ENCODE measurements at regions not wholly inside any gene's neighbourhood (a gene's known extent, or its start where the extent isn't known, plus 50 kb on each side); places are given as distances from the start of the nearest gene placed in this dataset.

DNA sequence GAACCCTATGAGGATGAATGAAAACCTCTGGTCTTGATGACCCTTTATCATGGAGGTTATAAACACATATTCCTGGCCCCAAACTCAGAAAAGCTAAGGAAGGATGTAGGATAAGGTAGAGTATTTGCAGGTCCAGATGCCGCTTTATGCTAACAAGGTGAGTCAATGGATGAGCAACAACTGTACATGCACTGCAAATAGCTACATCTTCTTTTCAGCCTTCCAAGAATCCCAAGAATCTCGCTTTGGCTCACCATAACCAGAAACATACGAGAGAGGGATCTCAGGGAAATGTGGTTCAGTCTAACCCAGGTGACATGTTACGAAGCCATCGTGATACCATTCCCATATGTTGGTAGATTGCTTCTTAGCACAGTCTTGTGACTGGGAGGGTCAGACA, 152.3 kb upstream of the ANKH start:
- Histone ChIP-seq H3K9me3 (ENCODE audit: control insufficient read depth, insufficient read depth, low read length) (no peaks in the 10 kb centered on the region; the same call in 1 of the 2 replicates), H3K9ac (ENCODE audit: low read depth, low read length) (no peak overlapping the region), H3K4me1 (ENCODE audit: insufficient read depth, low read length) (peaks cover 6% of the 10 kb centered on the region), H3K36me3 (ENCODE audit: insufficient read depth, low read length) (no peaks in the 10 kb centered on the region)

DNA sequence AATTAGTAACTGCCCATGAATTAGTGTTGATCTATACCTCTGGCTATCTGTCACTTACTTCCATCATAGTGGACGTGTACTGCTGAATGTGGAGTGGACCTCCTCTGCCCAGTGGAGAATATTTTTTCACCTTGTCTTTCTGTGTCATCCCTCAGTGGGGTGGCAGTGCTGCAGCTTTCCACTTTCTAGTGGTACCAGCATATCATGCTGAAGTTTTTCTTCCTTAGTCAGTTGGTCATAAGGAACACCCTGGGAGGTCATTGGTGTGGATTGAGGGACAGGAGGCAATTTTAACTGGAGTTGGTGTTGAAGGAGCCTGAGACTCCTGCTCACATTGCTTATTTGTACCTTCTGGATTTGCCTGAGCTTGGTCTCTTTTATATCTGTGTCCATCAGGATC, 151.7 kb upstream of the ANKH start:
- H3K9me3 ChIP-seq (ENCODE audit: control insufficient read depth, insufficient read depth, low read length): no peaks in the 10 kb centered on the region; the same call in 1 of the 2 replicates
- H3K9ac ChIP-seq (ENCODE audit: low read depth, low read length): no peak overlapping the region
- peaks cover 6% of the 10 kb centered on the region for H3K4me1 ChIP-seq (ENCODE audit: insufficient read depth, low read length)
- H3K36me3 ChIP-seq (ENCODE audit: insufficient read depth, low read length): no peaks in the 10 kb centered on the region

DNA sequence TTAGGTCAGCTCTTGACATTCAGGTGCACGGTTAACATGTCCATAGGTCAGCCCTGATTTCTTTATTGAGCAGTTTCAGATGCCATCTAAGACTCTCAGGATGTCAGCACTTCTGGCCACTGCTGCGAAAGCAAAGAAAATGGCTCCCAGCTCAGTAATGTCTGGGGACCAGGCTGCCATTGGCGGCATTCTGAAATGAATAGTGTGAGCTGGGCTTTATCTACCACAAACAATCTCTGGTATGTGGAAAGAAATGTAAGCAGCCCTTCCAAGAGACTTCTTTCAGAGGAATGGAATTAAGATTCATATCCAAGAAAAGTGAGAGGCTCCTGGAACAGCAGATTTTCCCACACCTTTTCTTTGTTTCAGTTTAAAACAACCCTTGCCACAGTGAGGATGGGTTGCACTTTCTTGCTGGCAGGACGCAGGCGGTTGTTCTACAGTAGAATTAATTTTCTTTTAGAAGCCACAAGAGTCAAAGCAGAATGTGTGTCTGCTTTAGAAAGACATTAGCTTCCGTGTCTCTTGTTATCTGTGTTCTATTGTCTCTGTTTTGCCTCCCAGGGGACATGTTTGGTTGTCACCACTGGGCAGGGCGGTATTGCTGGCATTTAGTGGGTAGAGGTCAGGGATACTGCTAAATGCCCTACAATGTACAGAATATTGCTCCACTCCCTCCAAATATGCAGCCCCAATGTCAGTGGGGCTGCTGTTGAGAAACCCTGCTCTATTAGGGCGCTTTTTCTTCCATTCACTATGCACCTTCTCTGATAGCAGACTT, 149.9 kb upstream of the ANKH start:
- no peaks in the 10 kb centered on the region; the same call in 1 of the 2 replicates for H3K9me3 ChIP-seq (ENCODE audit: control insufficient read depth, insufficient read depth, low read length)
- no peak overlapping the region for H3K9ac ChIP-seq (ENCODE audit: low read depth, low read length)
- peaks cover under 1% of the 10 kb centered on the region for H3K4me1 ChIP-seq (ENCODE audit: insufficient read depth, low read length)
- H3K36me3 ChIP-seq (ENCODE audit: insufficient read depth, low read length): no peaks in the 10 kb centered on the region

DNA sequence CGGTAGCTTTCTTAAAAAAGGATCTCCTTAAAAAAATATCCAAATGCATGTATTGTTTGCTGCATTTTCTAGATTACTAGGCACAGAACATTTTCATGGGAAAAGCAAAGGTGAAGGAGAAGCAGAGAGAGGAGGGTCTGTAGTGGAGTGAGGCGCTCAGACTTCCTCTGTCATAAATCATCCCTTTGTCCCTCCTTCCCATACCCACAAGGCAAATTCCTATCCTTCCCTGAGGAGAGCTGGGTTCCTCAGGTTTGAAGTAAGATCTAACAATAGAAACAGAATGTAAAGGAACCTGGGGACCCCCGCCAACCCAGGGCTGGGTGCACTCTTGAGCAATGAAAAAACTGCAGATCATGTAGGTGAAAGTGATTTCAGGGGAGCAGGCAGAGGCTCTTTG, 149.2 kb upstream of the ANKH start:
- Histone ChIP-seq H3K4me1 (ENCODE audit: insufficient read depth, low read length) (no peaks in the 10 kb centered on the region; the same call in 1 of the 2 replicates), H3K9ac (ENCODE audit: low read depth, low read length) (no peak overlapping the region), H3K9me3 (ENCODE audit: control insufficient read depth, insufficient read depth, low read length) (no peaks in the 10 kb centered on the region; the same call in 1 of the 2 replicates), H3K36me3 (ENCODE audit: insufficient read depth, low read length) (no peaks in the 10 kb centered on the region)

DNA sequence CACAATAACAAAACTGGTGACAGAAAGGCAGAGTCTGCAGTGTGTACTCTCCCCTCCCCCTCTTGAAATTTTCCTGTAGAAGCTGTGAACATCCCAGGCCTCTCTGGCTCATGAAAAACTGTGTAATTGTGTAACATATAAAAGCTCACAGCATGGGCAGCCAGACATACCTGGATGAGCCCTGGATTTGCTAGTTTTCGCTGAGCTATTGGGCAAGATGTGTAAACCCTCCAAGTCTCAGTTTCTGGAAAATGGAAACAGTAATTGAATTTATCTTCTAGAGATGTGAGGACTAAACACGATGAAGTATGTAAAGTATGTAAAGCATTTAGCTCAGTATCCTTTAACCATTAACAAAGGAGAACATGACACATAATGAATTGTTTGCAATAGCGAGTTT, 143.2 kb upstream of the ANKH start:
- no peaks in the 10 kb centered on the region for H3K36me3 ChIP-seq (ENCODE audit: insufficient read depth, low read length)
- peaks cover 5% of the 10 kb centered on the region; the same call in 1 of the 2 replicates for H3K4me1 ChIP-seq (ENCODE audit: insufficient read depth, low read length)
- no peak overlapping the region for H3K9ac ChIP-seq (ENCODE audit: low read depth, low read length)
- no peaks in the 10 kb centered on the region; the same call in 1 of the 2 replicates for H3K9me3 ChIP-seq (ENCODE audit: control insufficient read depth, insufficient read depth, low read length)

DNA sequence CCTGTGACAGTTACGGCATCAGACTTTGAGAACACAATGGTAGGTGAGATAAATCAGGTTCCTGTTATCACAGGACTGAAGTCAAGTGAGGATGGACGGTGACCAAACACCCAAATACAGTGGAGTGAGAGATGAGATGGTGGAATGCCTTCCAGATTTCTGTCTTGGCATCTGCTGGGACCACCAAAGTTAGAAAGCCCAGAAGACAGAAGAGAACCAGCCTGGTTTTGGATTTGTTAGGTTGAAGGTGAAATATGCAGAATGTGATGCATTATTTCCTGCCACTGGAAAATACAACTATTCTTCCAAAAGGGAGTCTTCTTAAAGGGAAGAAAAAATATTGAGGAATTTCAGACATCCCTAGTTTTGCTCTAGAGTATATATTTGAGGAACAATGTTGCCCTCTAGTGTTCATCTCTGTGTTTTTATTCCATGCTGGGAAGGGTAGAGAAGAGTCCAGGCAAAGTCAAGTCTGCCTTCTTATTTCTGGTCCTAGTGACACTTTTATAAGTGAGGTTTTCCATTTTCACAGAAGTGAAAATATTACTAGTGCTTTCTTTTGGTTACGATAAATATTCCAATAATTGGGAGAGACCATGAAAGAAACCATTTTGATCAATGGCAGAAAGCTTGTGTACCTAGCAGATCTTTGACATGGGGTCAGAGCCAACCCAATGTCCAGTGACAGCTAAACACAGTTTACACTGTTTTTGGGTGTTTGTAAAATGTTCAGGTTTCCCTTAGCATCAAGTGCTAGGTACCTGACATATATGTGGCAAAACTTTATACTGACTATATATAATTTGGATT, 142.3 kb upstream of the ANKH start:
- Histone ChIP-seq H3K9me3 (ENCODE audit: control insufficient read depth, insufficient read depth, low read length) (no peaks in the 10 kb centered on the region; the same call in 1 of the 2 replicates), H3K36me3 (ENCODE audit: insufficient read depth, low read length) (no peaks in the 10 kb centered on the region), H3K4me1 (ENCODE audit: insufficient read depth, low read length) (peaks cover 14% of the 10 kb centered on the region), H3K9ac (ENCODE audit: low read depth, low read length) (no peak overlapping the region)

DNA sequence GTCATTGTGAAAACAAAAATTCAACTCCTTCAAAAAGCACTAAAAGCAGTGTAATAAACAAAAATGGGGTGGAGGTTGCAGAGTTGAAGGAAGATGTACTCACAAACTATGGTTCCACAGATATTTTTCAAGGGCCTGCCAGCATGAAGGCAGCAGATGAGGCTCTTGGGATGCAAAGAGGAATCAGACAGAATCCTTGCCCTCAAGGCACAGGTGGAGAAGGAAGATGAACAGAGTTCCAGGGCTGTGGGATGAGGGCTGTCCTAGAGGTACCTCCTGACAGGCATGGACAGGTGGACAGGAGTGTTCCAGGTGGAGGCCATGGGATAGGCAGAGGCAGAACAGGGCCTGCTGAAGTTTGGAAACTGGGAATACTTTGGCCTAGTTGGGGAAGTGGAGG, 140.5 kb upstream of the ANKH start:
- H3K36me3 ChIP-seq (ENCODE audit: insufficient read depth, low read length): no peaks in the 10 kb centered on the region
- no peaks in the 10 kb centered on the region for H3K9me3 ChIP-seq (ENCODE audit: control insufficient read depth, insufficient read depth, low read length)
- peaks cover 17% of the 10 kb centered on the region for H3K4me1 ChIP-seq (ENCODE audit: insufficient read depth, low read length)

DNA sequence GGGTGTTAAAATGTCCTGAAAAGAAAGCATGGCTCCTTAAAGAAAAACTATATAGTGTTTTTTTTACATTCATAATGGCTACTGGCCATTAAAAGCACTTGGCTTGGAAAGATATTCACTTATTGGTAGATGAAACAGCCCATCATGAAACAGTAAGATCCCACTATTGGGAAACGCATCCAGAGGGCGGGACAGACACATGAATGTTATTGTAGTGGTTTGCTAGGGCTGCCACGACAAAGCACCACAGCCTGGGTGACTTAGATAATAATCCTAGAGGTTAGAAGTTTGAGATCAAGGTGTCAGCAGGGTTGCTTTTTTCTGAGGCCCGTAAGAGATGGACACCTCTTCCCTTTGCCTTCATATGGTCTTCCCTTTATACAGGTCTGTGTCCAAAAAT, 139.4 kb upstream of the ANKH start:
- no peaks in the 10 kb centered on the region for H3K36me3 ChIP-seq (ENCODE audit: insufficient read depth, low read length)
- H3K4me1 ChIP-seq (ENCODE audit: insufficient read depth, low read length): peaks cover 17% of the 10 kb centered on the region
- H3K9ac ChIP-seq (ENCODE audit: low read depth, low read length): no peak overlapping the region
- H3K9me3 ChIP-seq (ENCODE audit: control insufficient read depth, insufficient read depth, low read length): no peaks in the 10 kb centered on the region

More for the DNA sequence above, 140.5 kb upstream of the ANKH start:
- H3K9ac ChIP-seq (ENCODE audit: low read depth, low read length): no peak overlapping the region

DNA sequence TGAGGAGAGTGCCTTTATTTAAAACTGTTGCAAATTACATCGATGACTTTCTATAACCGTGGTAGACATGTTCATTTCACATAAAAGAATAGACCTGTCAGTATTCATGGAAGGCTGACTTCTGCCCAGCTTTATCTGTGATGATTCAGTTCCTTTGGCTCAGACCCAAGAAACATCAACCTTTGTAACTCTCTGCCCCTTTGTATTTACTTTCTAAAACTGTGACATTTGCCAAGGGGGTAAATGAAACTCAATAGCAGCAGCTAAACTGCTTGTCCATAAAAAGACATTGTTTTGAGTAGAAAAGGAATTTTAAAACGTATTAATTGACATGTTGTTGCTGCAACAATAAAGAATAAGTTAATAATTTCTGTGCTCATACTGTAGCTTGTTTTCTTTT, 137.8 kb upstream of the ANKH start:
- Histone ChIP-seq H3K36me3 (ENCODE audit: insufficient read depth, low read length) (no peaks in the 10 kb centered on the region), H3K9ac (ENCODE audit: low read depth, low read length) (no peak overlapping the region), H3K9me3 (ENCODE audit: control insufficient read depth, insufficient read depth, low read length) (no peaks in the 10 kb centered on the region), H3K4me1 (ENCODE audit: insufficient read depth, low read length) (peaks cover 12% of the 10 kb centered on the region)

DNA sequence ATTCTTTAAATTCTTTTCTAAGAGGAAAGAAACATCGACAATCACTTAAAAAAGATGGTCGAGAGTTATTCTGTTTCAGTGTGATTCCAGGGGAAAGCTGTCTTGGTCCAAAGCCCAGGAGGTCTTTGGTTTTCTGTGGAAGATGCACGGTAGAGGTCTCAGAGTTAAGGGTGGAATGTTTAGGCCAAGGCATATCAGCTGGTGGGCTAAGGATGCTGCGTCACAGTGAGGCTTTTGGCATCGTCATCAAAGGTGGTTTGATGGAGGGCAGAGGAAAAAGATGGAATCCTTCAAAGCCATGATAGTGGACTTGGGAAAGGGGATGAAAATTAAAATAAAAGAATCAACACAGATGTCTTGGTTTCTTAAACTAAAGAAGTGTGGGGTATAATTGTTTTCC, 137.3 kb upstream of the ANKH start:
- Histone ChIP-seq H3K4me1 (ENCODE audit: insufficient read depth, low read length) (peaks cover 12% of the 10 kb centered on the region), H3K9me3 (ENCODE audit: control insufficient read depth, insufficient read depth, low read length) (no peaks in the 10 kb centered on the region), H3K9ac (ENCODE audit: low read depth, low read length) (no peak overlapping the region), H3K36me3 (ENCODE audit: insufficient read depth, low read length) (no peaks in the 10 kb centered on the region)

DNA sequence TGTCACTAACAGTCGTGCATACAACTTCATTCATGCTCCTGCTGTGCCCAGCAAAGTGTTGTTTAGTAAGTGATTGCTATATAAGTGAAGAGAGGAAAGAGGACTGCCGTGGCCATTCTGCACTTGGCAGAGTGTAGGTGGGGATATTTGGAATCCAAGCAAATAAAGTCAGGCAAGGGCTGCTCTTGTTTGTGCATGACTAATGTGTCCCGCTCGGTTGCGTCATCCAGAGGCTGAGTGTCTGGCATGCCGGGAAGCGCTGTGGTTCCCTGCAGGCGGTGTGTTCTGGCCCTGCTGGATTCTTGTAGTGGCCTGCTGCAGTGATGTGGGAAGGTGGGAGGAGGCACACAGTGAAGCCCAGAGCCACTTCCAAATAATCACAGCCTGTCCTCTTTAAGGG, 136.9 kb upstream of the ANKH start:
- no peaks in the 10 kb centered on the region for H3K36me3 ChIP-seq (ENCODE audit: insufficient read depth, low read length)
- H3K4me1 ChIP-seq (ENCODE audit: insufficient read depth, low read length): peaks cover 12% of the 10 kb centered on the region
- no peaks in the 10 kb centered on the region for H3K9me3 ChIP-seq (ENCODE audit: control insufficient read depth, insufficient read depth, low read length)
- no peak overlapping the region for H3K9ac ChIP-seq (ENCODE audit: low read depth, low read length)

DNA sequence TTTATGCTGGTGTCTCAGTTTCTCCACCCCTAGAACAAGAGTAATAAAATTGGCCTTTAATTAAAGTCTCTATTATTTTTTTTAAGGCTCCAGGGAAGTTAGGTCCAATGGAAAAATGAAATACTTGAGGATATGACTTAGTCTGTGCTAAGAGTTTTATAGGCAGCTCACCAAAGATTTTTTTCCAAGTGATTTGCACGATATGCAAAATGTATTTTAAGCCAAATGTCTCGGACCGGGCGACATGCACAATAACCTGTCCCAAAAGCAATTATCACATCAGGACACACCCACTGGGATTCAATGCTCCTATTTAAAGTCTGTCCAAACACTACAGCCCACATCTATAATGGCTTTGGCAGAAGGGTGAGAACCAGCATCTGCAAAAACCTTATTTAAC, 136.1 kb upstream of the ANKH start:
- Histone ChIP-seq H3K4me1 (ENCODE audit: insufficient read depth, low read length) (peaks cover 12% of the 10 kb centered on the region), H3K9ac (ENCODE audit: low read depth, low read length) (no peak overlapping the region), H3K36me3 (ENCODE audit: insufficient read depth, low read length) (no peaks in the 10 kb centered on the region), H3K9me3 (ENCODE audit: control insufficient read depth, insufficient read depth, low read length) (no peaks in the 10 kb centered on the region)

DNA sequence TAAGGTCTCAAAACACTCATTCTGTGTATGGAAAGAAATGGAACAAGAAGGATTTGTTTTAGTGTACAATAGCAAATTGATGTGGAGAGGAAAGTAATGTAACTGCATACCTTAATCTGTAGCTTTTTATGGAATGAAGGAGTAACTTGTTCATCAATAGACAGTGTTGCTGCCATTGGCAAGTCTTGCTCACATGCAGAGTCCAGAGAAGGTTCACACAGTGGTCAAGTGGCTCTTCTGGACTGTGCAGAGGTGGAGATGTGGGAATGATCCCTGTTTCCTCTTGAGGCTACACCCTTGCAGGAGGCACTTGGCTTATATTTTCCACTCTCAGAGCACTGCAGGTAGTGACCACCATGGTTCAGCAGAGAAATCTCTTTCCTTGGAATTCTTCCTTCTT, 132.9 kb upstream of the ANKH start:
- Histone ChIP-seq H3K36me3 (ENCODE audit: insufficient read depth, low read length) (no peaks in the 10 kb centered on the region), H3K4me1 (ENCODE audit: insufficient read depth, low read length) (peaks cover 10% of the 10 kb centered on the region), H3K9me3 (ENCODE audit: control insufficient read depth, insufficient read depth, low read length) (no peaks in the 10 kb centered on the region), H3K9ac (ENCODE audit: low read depth, low read length) (no peak overlapping the region)

DNA sequence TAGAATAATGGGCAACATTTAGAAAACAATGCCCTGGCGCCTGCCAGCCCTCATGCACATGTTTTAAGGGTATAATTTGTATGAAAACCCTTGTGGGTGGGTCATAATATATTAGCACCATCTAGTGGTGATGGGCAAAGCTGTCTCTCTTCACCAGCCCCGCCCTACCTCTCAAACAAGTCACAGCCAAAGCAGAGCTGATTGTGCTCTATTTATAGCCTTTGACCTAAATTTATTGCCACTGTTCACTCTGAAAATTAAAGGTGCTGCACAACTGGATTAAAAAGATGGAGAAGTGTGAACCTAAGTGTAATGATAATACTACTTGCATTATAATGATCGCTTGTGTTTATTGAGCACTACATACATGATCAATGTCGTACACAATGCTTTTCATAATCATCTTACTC, 131.9 kb upstream of the ANKH start:
- Histone ChIP-seq H3K9me3 (ENCODE audit: control insufficient read depth, insufficient read depth, low read length) (0 out of 2 replicates have a peak, but pooled peaks cover under 1% of the 10 kb centered on the region), H3K9ac (ENCODE audit: low read depth, low read length) (no peak overlapping the region), H3K4me1 (ENCODE audit: insufficient read depth, low read length) (peaks cover under 1% of the 10 kb centered on the region; the same call in 1 of the 2 replicates), H3K36me3 (ENCODE audit: insufficient read depth, low read length) (no peaks in the 10 kb centered on the region)

DNA sequence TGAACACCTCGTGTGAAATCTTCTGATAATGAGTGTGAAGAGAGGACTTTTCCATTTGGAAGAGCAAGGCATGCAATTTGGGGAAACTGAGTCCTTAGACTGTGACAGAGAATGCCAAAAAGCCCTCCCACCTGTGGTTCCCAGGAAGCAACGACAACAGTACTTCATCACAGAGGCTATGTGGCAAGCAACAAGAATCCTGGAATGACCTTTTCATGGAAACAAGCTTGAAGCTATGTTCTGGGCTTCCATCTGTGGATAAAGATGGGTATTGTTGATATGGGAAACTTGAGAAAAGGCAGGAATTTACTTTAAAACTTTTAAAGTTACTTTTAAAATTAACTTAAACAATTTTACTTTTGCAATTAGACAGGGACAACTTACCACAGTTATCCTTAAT, 131.2 kb upstream of the ANKH start:
- Histone ChIP-seq H3K9ac (ENCODE audit: low read depth, low read length) (no peak overlapping the region), H3K4me1 (ENCODE audit: insufficient read depth, low read length) (no peaks in the 10 kb centered on the region)

More for the DNA sequence above, 131.2 kb upstream of the ANKH start:
- H3K9me3 ChIP-seq (ENCODE audit: control insufficient read depth, insufficient read depth, low read length): peaks cover 5% of the 10 kb centered on the region; the same call in 1 of the 2 replicates
- H3K36me3 ChIP-seq (ENCODE audit: insufficient read depth, low read length): no peaks in the 10 kb centered on the region

All from ES-I3 (cell line).